GM23248 (cell line): ENCODE measurements at regions not wholly inside any gene's neighbourhood (a gene's known extent, or its start where the extent isn't known, plus 50 kb on each side); places are given as distances from the start of the nearest gene placed in this dataset.

Experiments used
- DNase-seq: peaks from one replicate; pipeline ENCODE4 v3.0.0-alpha.2; 2015
- H2AFZ ChIP-seq: fragments of 200-600 bp; sonication (generic); 2 replicates; pipeline ENCODE4 v1.6.1; 2016; ENCODE audit warnings: antibody characterized with exemption
- H3F3A ChIP-seq: fragments of 200-600 bp; sonication (generic); 2 replicates; pipeline ENCODE4 v1.6.1; 2016; ENCODE audit warnings: mild to moderate bottlenecking, antibody characterized with exemption, mixed run types; ENCODE audit not compliant: insufficient read depth
- H3K27ac ChIP-seq: fragments of 200-600 bp; sonication (generic); 2 replicates; pipeline ENCODE4 v1.5.1; 2016; ENCODE audit warnings: mild to moderate bottlenecking
- H3K27me3 ChIP-seq: fragments of 200-600 bp; sonication (generic); replicated peaks from 2 replicates; pipeline ENCODE4 v1.6.1; 2016; ENCODE audit warnings: mild to moderate bottlenecking; ENCODE audit not compliant: insufficient read depth
- H3K36me3 ChIP-seq: fragments of 200-600 bp; sonication (generic); 2 replicates; pipeline ENCODE4 v1.6.1; 2016; ENCODE audit warnings: low read depth, mild to moderate bottlenecking
- H3K4me1 ChIP-seq: fragments of 200-600 bp; sonication (generic); 2 replicates; pipeline ENCODE4 v1.6.1; 2016; ENCODE audit warnings: mild to moderate bottlenecking; ENCODE audit not compliant: insufficient read depth
- H3K4me2 ChIP-seq: fragments of 200-600 bp; sonication (generic); one replicate; pipeline ENCODE4 v1.6.1; 2016; ENCODE audit warnings: mild to moderate bottlenecking; ENCODE audit not compliant: unreplicated experiment
- H3K4me3 ChIP-seq: fragments of 200-600 bp; sonication (generic); 2 replicates; pipeline ENCODE4 v1.5.1; 2016; ENCODE audit warnings: mild to moderate bottlenecking
- H3K79me2 ChIP-seq: fragments of 200-600 bp; sonication (generic); 2 replicates; pipeline ENCODE4 v1.6.1; 2016; ENCODE audit warnings: mild to moderate bottlenecking; ENCODE audit not compliant: insufficient read depth
- H3K9ac ChIP-seq: fragments of 200-600 bp; sonication (generic); 2 replicates; pipeline ENCODE4 v1.6.1; 2016; ENCODE audit warnings: mild to moderate bottlenecking
- H3K9me2 ChIP-seq: fragments of 200-600 bp; sonication (generic); 2 replicates; pipeline ENCODE4 v1.6.1; 2016; ENCODE audit warnings: mixed run types, mild to moderate bottlenecking, moderate library complexity; ENCODE audit not compliant: insufficient read depth
- H3K9me3 ChIP-seq: fragments of 200-600 bp; sonication (generic); one replicate; pipeline ENCODE4 v1.6.1; 2017; ENCODE audit warnings: low read depth
- H4K20me1 ChIP-seq: fragments of 200-600 bp; sonication (generic); 2 replicates; pipeline ENCODE4 v1.6.0; 2016; ENCODE audit not compliant: insufficient read depth
- EZH2 ChIP-seq: fragments of 200-600 bp; sonication (generic); IDR thresholded peaks from 2 replicates; pipeline ENCODE4 v1.6.1; 2018; ENCODE audit warnings: antibody characterized with exemption, mild to moderate bottlenecking; ENCODE audit not compliant: insufficient read depth, poor library complexity, severe bottlenecking
- EZH2phosphoT487 ChIP-seq: fragments of 200-600 bp; sonication (generic); IDR thresholded peaks from 2 replicates; pipeline ENCODE4 v1.6.1; 2018; ENCODE audit warnings: antibody characterized with exemption, moderate library complexity, mild to moderate bottlenecking, low read depth; ENCODE audit not compliant: insufficient read depth
- WGBS, 2 experiments: methylation state at CpG; one replicate each; pipeline ENCODE4 v1.1.6; 2015 to 2017; ENCODE audit warnings: low lambda C conversion rate in 2 of 2, low coverage in 1 of 2; ENCODE audit errors: missing lambda C conversion rate in 2 of 2; 5-methylcytosine and 5-hydroxymethylcytosine counted together
- in situ Hi-C: fragments of 300-500 bp; cut with MboI; formaldehyde crosslinking; loops from 2 replicates; pipeline ENCODE4 v1.15.0; 2020

GRCh38 chr5:112563169-112563826 lies 144.2 kb upstream of the EPB41L4A start:
- H3K79me2 ChIP-seq = no peaks in the 10 kb centered on the region
- H3F3A ChIP-seq = no peaks in the 10 kb centered on the region
- no peaks in the 10 kb centered on the region; the same call in 1 of the 2 replicates for H3K27me3 ChIP-seq
- TF ChIP-seq EZH2 (no peak), EZH2phosphoT487 (no peak)
- 54 to 60% methylated on average over 5 of the region's 5 CpGs for WGBS, 2 experiments
- H3K36me3 ChIP-seq = no peaks in the 10 kb centered on the region
- H3K4me1 ChIP-seq = no peaks in the 10 kb centered on the region
- H3K27ac ChIP-seq = no peak overlapping the region
- no peaks in the 10 kb centered on the region for H3K9me3 ChIP-seq
- no peak overlapping the region for H3K4me2 ChIP-seq
- H3K9me2 ChIP-seq = no peaks in the 10 kb centered on the region
- DNase-seq = no peak
- no peaks in the 10 kb centered on the region for H4K20me1 ChIP-seq
- no peak overlapping the region for H3K9ac ChIP-seq
- in situ Hi-C loops = loop anchor here (25.0 kb wide), 1 partner anchor 399 kb away; no protein-coding TSS in a partner anchor
- no peak overlapping the region for H2AFZ ChIP-seq
- no peak overlapping the region for H3K4me3 ChIP-seq

- no peak for DNase-seq
- Histone ChIP-seq H4K20me1 (no peaks in the 10 kb centered on the region), H3K79me2 (no peaks in the 10 kb centered on the region), H3K9ac (no peak overlapping the region), H3K27ac (no peak overlapping the region), H2AFZ (no peak overlapping the region), H3K36me3 (no peaks in the 10 kb centered on the region), H3K4me1 (no peaks in the 10 kb centered on the region), H3K4me3 (no peak overlapping the region), H3K27me3 (no peaks in the 10 kb centered on the region; the same call in 1 of the 2 replicates), H3F3A (no peaks in the 10 kb centered on the region), H3K9me3 (no peaks in the 10 kb centered on the region), H3K9me2 (no peaks in the 10 kb centered on the region), H3K4me2 (no peak overlapping the region)
- in situ Hi-C loops = loop anchor here (25.0 kb wide), 1 partner anchor 396 kb away; no protein-coding TSS in a partner anchor
- 78 to 94% methylated on average over 1 of the region's 1 CpG for WGBS, 2 experiments
- TF ChIP-seq EZH2phosphoT487 = no peak
- TF ChIP-seq EZH2 = no peak
These were observed 147.2 kb upstream of the EPB41L4A start for GRCh38 chr5:112566251-112566650.

- Histone ChIP-seq H3K79me2 (no peaks in the 10 kb centered on the region), H4K20me1 (no peaks in the 10 kb centered on the region), H3F3A (no peaks in the 10 kb centered on the region), H3K36me3 (no peaks in the 10 kb centered on the region), H3K27ac (no peak overlapping the region), H3K9ac (no peak overlapping the region), H3K9me2 (no peaks in the 10 kb centered on the region), H2AFZ (no peak overlapping the region), H3K4me3 (no peak overlapping the region), H3K27me3 (no peaks in the 10 kb centered on the region; the same call in 1 of the 2 replicates), H3K4me2 (no peak overlapping the region), H3K4me1 (no peaks in the 10 kb centered on the region), H3K9me3 (no peaks in the 10 kb centered on the region)
- DNase-seq = no peak
- in situ Hi-C loops = loop anchor here (25.0 kb wide), 1 partner anchor 393 kb away; no protein-coding TSS in a partner anchor
- TF ChIP-seq EZH2 (no peak), EZH2phosphoT487 (no peak)
These were observed 150.5 kb upstream of the EPB41L4A start for GRCh38 chr5:112569596-112569995.

GRCh38 chr5:112570708-112571444 lies 151.8 kb upstream of the EPB41L4A start:
- H3K27ac ChIP-seq = no peak overlapping the region
- no peak overlapping the region for H3K4me3 ChIP-seq
- H3K27me3 ChIP-seq = no peaks in the 10 kb centered on the region; the same call in 1 of the 2 replicates
- no peaks in the 10 kb centered on the region for H3F3A ChIP-seq
- no peaks in the 10 kb centered on the region for H3K36me3 ChIP-seq
- no peaks in the 10 kb centered on the region for H3K4me1 ChIP-seq
- in situ Hi-C loops = loop anchor here (25.0 kb wide), 1 partner anchor 391 kb away; no protein-coding TSS in a partner anchor
- no peak overlapping the region for H3K9ac ChIP-seq
- no peaks in the 10 kb centered on the region for H3K9me3 ChIP-seq
- H3K9me2 ChIP-seq = no peaks in the 10 kb centered on the region
- no peak for DNase-seq
- WGBS, 2 experiments = 54 to 63% methylated on average over 4 of the region's 4 CpGs
- H3K79me2 ChIP-seq = no peaks in the 10 kb centered on the region
- H2AFZ ChIP-seq = no peak overlapping the region
- no peaks in the 10 kb centered on the region for H4K20me1 ChIP-seq
- H3K4me2 ChIP-seq = no peak overlapping the region
- TF ChIP-seq EZH2 (no peak), EZH2phosphoT487 (no peak)
